ES-I3 (cell line): ENCODE measurements at regions not wholly inside any gene's neighbourhood (a gene's known extent, or its start where the extent isn't known, plus 50 kb on each side); places are given as distances from the start of the nearest gene placed in this dataset.
"Not testable (repeated sequence)": the region's sequence is repeated elsewhere in the genome, so short reads cannot be mapped to it uniquely, and the experiment has no call there.

Experiments
- H3K36me3 ChIP-seq: 2 replicates; pipeline ENCODE4 v1.6.1; 2013; ENCODE audit warnings: mild to moderate bottlenecking, low read length, control low read depth, moderate library complexity; ENCODE audit not compliant: insufficient read depth
- H3K4me1 ChIP-seq: 2 replicates; pipeline ENCODE4 v1.6.1; 2013; ENCODE audit warnings: mild to moderate bottlenecking, control low read depth, low read length; ENCODE audit not compliant: insufficient read depth
- H3K9ac ChIP-seq: 2 replicates; pipeline ENCODE4 v1.6.1; 2013; ENCODE audit warnings: low read depth, mild to moderate bottlenecking, low read length, moderate library complexity
- H3K9me3 ChIP-seq: 2 replicates; pipeline ENCODE4 v1.6.1; 2013; ENCODE audit warnings: mild to moderate bottlenecking, low read length, moderate library complexity; ENCODE audit not compliant: control insufficient read depth, insufficient read depth

DNA sequence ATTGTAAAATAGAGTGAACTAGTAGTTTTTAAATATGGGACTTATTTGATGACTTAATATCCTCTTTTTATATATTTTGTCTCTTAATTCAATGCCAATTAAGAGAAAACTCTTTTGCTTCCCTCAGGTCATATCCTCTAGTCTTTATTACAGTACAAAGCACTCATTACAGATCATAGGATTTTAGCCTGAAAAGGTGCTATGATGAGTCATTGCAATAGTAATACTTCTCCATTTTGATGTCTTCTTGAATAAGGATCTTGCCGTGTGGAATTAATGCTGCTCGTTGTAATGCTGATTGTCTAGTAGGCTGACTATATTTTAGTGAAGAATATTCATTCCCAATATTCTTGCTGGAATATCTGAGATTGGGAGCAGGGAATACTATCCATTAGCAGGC, 612.2 kb upstream of the GOLIM4 start:
- no peak overlapping the region for H3K9ac ChIP-seq
- no peaks in the 10 kb centered on the region for H3K36me3 ChIP-seq
- H3K4me1 ChIP-seq: no peaks in the 10 kb centered on the region
- H3K9me3 ChIP-seq: no peaks in the 10 kb centered on the region

DNA sequence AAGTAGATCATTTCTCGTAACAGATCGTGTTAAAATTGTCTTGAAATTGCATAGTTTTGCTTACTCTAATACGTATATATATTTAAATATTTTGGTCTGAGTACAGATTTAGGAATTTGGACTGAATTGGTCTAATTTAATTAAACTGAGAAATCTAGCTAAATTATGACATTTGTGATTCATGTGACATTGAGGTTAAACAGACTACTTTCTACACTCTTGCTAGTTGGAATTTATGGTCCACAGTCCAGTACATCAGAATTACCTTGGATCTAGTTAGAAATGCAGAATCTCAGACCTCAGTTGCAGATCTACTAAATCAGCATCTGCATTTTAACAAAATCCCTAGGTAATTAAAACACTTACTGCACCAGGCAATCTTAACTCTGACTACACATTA, 609.7 kb upstream of the GOLIM4 start:
- H3K4me1 ChIP-seq: no peaks in the 10 kb centered on the region
- H3K36me3 ChIP-seq: no peaks in the 10 kb centered on the region
- H3K9me3 ChIP-seq: peaks cover 4% of the 10 kb centered on the region
- H3K9ac ChIP-seq: no peak overlapping the region

DNA sequence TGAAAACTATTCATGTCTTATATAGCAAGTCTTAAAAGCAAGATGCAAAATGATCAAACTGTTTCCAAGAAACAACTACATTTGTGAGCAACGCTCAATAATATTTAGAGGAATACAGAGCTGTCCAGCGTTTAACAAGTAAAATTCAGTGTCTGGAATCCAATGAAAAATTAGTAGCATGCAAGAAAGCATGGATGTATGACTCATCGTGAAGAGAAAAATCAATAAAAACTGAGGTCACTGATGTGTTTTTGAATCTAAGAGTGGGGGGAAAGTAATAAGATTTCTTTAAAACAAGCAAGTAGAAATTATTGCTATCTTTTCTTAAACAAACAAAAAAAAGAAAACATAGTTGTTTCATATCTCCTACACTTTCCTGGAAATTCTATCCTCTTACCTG, 600.3 kb upstream of the GOLIM4 start:
- Histone ChIP-seq H3K9me3 (peaks cover 4% of the 10 kb centered on the region), H3K4me1 (peaks cover 14% of the 10 kb centered on the region; the same call in 1 of the 2 replicates), H3K9ac (no peak overlapping the region), H3K36me3 (no peaks in the 10 kb centered on the region)

DNA sequence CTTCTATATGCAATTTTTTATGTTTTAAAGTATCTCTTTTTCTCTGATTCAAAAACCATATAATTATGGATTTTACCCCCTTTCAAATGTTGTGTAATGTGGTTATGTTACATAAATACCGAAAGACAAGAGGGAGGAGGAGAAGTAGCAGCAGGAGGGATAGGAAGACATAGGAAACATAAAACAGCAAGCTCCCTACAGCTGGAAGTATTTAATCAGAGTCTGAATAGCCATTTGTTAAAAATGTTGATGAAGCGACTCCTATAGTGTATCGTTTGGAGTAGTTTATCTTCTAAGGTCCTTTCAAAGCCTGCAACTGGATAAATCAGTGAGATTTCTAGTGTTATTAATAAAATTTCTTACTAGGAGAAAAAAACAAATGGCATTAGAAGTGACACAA, 598.1 kb upstream of the GOLIM4 start:
- H3K36me3 ChIP-seq: no peaks in the 10 kb centered on the region
- H3K9ac ChIP-seq: no peak overlapping the region
- H3K4me1 ChIP-seq: peaks cover 14% of the 10 kb centered on the region; the same call in 1 of the 2 replicates
- no peaks in the 10 kb centered on the region; the same call in 1 of the 2 replicates for H3K9me3 ChIP-seq

DNA sequence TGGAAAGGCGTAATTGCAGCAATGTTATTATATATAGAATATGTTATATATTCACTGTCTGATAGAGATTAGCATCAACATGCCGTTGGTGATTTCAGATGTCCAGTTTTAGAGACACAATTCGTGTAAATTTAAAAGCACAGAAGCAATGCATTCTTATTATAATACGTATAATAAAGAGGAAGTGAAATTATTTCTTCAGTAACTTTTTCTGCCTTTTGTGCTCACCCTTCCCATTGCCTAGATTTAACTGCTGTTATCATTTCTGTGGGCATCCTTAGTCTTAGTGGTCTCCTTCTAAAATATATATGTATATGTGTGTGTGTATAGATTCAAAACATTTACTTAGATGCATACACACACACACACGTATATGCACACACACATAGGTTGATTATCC, 592.5 kb upstream of the GOLIM4 start:
- Histone ChIP-seq H3K4me1 (peaks cover under 1% of the 10 kb centered on the region; the same call in 1 of the 2 replicates), H3K9ac (no peak overlapping the region), H3K9me3 (no peaks in the 10 kb centered on the region), H3K36me3 (no peaks in the 10 kb centered on the region)

DNA sequence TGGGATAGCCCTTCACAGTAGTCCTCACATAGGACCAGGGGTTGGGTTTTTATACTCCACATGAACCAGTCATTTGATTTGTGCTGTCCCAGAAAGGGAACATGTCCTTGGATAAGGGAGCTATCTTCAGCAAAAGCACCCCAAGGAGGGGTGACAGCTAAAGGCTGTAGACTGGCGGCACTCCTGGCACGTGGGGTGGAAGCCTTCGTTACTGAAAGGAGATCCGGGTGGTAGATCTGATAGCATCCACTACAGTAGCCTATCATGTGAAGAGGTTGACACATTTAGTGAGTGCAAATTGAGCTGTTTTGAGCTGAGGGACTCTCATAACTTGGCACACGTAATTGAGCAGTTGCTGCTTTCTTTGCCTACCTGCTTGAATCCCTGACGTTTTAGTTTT, 588.8 kb upstream of the GOLIM4 start:
- Histone ChIP-seq H3K36me3 (no peaks in the 10 kb centered on the region), H3K9me3 (no peaks in the 10 kb centered on the region), H3K4me1 (no peaks in the 10 kb centered on the region), H3K9ac (no peak overlapping the region)

DNA sequence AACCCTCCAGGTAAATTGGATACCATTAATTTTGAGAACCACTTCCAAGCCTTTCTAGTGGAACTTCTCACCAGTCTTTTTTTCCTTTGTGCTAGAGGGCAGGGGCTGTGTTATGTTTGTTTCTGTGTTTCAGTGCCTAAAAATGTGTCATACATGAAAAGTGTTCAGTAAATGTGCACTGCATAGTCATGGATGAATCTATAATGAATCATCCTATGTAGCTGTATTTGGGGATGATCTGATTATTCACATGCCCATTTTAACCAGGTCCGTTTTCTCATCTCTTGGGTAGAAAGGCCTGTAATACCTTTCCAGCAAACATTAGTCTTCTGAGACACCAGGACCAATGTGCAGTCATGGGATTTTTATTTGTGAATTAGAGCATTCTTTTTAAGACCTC, 583.0 kb upstream of the GOLIM4 start:
- Histone ChIP-seq H3K4me1 (no peaks in the 10 kb centered on the region), H3K9me3 (no peaks in the 10 kb centered on the region), H3K36me3 (no peaks in the 10 kb centered on the region), H3K9ac (no peak overlapping the region)

DNA sequence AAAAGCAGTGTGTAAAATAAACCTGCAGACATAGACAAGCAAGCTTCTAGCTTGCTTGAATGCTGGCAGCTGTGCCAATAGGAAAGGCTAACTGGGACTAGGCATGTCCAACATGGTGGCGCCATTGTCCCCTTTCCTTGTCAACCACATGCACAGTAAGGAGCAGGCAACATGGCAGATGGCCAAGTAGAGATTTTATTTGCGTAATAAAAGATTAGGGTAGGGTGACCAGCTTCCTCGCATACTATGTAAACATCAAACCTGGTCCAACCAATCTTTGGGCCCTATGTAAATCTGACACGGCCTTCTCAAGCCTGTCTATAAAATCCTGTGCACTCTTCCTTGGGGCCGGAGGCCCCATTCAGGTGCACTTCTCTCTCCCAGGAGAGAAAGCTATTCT, 575.4 kb upstream of the GOLIM4 start:
- H3K36me3 ChIP-seq: no peaks in the 10 kb centered on the region
- H3K4me1 ChIP-seq: no peaks in the 10 kb centered on the region
- no peaks in the 10 kb centered on the region for H3K9me3 ChIP-seq
- H3K9ac ChIP-seq: no peak overlapping the region

DNA sequence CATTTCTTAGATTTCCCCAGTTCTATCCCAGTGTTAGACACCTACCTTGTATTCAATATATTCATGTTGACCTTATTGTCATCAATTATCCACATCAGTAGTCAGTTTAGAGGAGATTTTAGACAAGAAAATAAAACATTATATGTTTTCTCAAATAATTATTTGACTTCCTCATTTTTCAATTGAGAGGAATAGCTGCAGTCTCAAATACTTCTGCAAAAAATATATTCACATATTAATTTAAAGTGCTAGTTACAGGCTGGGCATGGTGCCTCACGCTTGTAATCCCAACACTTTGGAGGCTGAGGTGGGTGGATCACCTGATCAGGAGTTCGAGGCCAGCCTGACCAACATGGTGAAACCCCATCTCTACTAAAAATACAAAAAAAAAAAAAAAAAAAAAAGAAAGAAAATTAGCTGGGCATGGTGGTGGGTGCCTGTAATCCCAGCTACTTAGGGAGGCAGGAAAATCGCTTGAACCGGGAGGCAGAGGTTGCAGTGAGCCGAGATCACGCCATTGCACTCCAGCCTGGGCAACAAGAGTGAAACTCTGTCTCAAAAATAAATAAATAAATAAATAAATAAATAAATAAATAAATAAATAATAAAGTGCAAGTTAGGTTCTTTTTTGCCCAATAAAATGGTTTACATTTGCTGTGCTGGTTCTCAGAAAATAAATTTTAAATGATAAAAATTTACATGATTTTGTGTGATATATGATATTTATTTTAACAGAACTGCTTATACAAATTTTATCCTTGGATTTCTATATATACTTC, 565.3 kb upstream of the GOLIM4 start:
- H3K9ac ChIP-seq, H3K9me3 ChIP-seq, H3K4me1 ChIP-seq, H3K36me3 ChIP-seq: not testable (repeated sequence)

DNA sequence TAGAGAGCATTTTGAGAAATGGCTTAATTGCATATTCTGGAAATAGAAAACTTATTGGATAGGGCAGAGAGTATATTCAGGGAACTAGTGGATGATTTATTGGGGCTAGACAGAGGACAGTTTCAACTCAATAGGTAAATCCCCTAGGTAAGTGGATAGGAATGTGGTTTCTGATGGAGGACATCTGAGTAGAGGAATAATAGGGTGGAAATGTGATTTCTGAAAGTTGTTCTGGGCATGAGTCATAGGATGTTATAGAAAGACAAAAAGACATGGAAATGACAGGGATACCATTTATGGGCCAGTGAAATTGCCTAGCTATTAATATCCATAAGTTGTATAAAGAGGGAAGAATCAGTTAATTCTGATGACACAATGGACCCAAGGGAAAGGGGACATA, 563.3 kb upstream of the GOLIM4 start:
- Histone ChIP-seq H3K9ac (no peak overlapping the region), H3K4me1 (peaks cover 4% of the 10 kb centered on the region; the same call in 1 of the 2 replicates), H3K9me3 (no peaks in the 10 kb centered on the region), H3K36me3 (no peaks in the 10 kb centered on the region)

DNA sequence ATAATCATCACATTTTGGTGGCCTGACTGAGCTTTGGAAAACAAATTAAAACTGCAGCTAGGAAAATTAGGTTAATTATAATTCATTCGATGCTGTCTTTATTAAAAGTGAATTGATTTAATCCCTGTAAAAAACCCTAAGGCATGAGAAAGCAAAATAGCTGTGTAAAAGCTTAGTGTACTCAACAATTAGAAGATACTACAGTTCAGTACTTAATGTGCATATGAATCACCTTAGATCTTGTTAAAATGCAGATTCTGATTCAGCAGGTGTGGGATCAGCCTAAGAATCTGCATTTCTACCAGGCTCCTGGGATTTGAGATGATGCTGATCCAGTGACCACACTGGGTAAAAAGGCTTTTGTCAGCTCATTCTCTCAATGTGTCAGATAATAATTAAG, 559.9 kb upstream of the GOLIM4 start:
- Histone ChIP-seq H3K36me3 (no peaks in the 10 kb centered on the region), H3K9ac (no peak overlapping the region), H3K4me1 (peaks cover 8% of the 10 kb centered on the region; the same call in 1 of the 2 replicates), H3K9me3 (no peaks in the 10 kb centered on the region)

DNA sequence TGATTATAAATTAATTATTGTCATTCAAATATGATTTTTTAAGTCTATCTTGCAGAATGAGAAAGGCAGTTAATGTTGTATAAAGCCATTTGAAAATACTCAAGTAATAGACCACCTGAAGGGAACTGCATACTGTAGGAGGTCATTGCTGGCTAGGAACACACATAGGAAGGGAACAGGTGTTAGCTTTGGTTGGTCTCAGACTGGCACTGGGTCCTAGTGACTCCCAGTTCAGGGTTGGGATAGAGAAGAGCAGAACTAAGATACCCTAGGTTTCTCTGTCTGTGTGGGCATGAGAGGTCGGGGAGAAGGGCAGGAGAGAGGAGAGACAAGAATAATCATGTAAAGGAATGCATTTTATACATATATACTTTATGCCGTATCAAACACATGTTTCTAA, 559.0 kb upstream of the GOLIM4 start:
- H3K9me3 ChIP-seq: no peaks in the 10 kb centered on the region
- no peaks in the 10 kb centered on the region for H3K36me3 ChIP-seq
- H3K4me1 ChIP-seq: peaks cover 8% of the 10 kb centered on the region; the same call in 1 of the 2 replicates
- H3K9ac ChIP-seq: no peak overlapping the region

DNA sequence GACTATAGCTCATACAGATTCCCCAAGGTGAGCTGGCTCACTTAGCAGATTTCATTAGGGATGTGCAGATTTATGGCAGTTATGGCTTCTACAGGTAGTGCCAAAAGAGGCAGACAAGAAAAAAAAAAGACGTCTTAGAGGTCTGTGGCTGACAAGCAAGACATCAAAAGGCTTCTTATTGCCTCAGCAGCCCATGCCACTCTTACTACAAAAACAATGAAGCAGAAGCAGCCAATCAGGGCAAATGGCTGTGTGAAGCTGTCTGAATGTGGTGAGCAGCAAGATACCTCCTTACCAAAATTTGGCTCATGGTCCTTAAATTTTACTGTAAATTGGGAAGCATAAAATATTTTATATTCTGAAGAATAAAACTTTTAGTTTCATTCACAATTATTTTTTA, 557.5 kb upstream of the GOLIM4 start:
- Histone ChIP-seq H3K9ac (no peak overlapping the region), H3K4me1 (peaks cover 8% of the 10 kb centered on the region; the same call in 1 of the 2 replicates), H3K9me3 (no peaks in the 10 kb centered on the region), H3K36me3 (no peaks in the 10 kb centered on the region)

DNA sequence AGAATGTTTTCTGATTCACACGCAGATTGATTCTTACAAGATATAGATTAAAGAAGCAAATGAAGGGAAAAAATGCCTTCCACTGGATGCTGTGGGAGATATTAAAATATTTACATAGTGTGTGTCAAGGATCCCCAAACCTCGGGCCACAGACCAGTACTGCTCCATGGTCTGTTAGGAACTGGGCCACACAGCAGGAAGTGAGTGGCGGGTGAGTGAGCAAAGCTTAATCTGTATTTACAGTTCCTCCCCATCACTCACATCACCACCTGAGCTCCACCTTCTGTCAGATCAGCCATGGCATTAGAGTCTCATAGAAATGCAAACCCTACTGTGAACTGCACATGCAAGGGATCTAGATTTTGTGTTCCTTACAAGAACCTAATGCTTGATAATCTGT, 552.6 kb upstream of the GOLIM4 start:
- no peaks in the 10 kb centered on the region for H3K9me3 ChIP-seq
- H3K4me1 ChIP-seq: peaks cover 4% of the 10 kb centered on the region; the same call in 1 of the 2 replicates
- H3K36me3 ChIP-seq: no peaks in the 10 kb centered on the region
- H3K9ac ChIP-seq: no peak overlapping the region

DNA sequence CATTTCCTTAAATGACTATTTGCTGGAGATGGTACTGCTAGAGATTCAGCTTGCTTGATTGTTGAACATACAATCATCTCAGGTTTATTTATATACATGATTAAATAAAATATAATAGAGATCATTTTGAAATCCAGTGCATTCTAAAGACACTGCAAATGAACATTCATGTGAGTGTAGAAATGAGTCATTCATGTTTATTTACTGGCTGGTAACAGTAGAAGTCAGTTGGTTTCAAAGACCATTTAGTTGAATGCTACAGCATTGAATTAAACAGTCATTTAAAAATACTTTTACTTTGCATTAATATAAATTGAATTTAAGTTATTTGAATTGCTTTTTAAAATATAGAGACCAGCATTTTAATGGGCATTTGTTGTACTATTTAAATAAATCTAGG, 551.9 kb upstream of the GOLIM4 start:
- Histone ChIP-seq H3K4me1 (no peaks in the 10 kb centered on the region), H3K36me3 (no peaks in the 10 kb centered on the region), H3K9ac (no peak overlapping the region), H3K9me3 (no peaks in the 10 kb centered on the region)
